GM12891 (cell line): ENCODE measurements at regions not wholly inside any gene's neighbourhood (a gene's known extent, or its start where the extent isn't known, plus 50 kb on each side); places are given as distances from the start of the nearest gene placed in this dataset.

Source experiments
- DNase-seq: peaks from one replicate; pipeline ENCODE4 v3.0.0; 2011; ENCODE audit warnings: low spot score; ENCODE audit not compliant: insufficient read length
- FAIRE-seq: peaks from 2 replicates; lab custom pipeline; 2011; peaks lifted over from hg19 to GRCh38; lab: Jason Lieb, UNC
- PAX5 ChIP-seq: IDR thresholded peaks from 2 replicates; pipeline ENCODE4 v1.6.1; 2011; ENCODE audit warnings: low read length, moderate library complexity, mild to moderate bottlenecking; ENCODE audit not compliant: insufficient read depth, severe bottlenecking
- POLR2A ChIP-seq: IDR thresholded peaks from 2 replicates; pipeline ENCODE4 v1.6.1; 2011; ENCODE audit warnings: low read depth, low read length, control low read depth
- POLR2AphosphoS5 ChIP-seq: IDR thresholded peaks from 2 replicates; pipeline ENCODE4 v1.6.1; 2011; ENCODE audit warnings: low read depth, low read length, control low read depth
- POU2F2 ChIP-seq: IDR thresholded peaks from 2 replicates; pipeline ENCODE4 v1.6.1; 2011; ENCODE audit warnings: low read depth, mild to moderate bottlenecking, control low read depth, low read length, moderate library complexity
- SPI1 ChIP-seq: IDR thresholded peaks from 2 replicates; pipeline ENCODE4 v1.6.1; 2011; ENCODE audit warnings: low read depth, low read length, control low read depth
- TAF1 ChIP-seq: IDR thresholded peaks from 2 replicates; pipeline ENCODE4 v1.6.1; 2011; ENCODE audit warnings: low read depth, low read length, control low read depth

- DNase-seq (no peak), FAIRE-seq (no peak)
- TF ChIP-seq PAX5 (no peak), POLR2A (no peak), POU2F2 (no peak), POLR2AphosphoS5 (no peak), SPI1 (no peak), TAF1 (no peak)
Observed at GRCh38 chr14:100673085-100673806, 53.4 kb upstream of the DLK1 start.

GRCh38 chr14:100673807-100674154, 52.9 kb upstream of the DLK1 start:
- FAIRE-seq (no peak), DNase-seq (no peak)
- TF ChIP-seq POU2F2 (no peak), TAF1 (no peak), SPI1 (no peak), POLR2A (no peak), POLR2AphosphoS5 (no peak), PAX5 (no peak)

GRCh38 chr14:100674428-100674827, 52.3 kb upstream of the DLK1 start:
- TF ChIP-seq POU2F2 (no peak), TAF1 (no peak), SPI1 (no peak)
- DNase-seq: no peak
- FAIRE-seq: no peak

GRCh38 chr14:100674897-100675619, 51.6 kb upstream of the DLK1 start:
- no peak for TF ChIP-seq TAF1
- TF ChIP-seq PAX5: no peak
- no peak for TF ChIP-seq POLR2A
- no peak for TF ChIP-seq POU2F2
- no peak for TF ChIP-seq SPI1
- TF ChIP-seq POLR2AphosphoS5: no peak
- FAIRE-seq: no peak
- DNase-seq: no peak

- no peak for FAIRE-seq
- no peak for DNase-seq
- no peak for TF ChIP-seq POLR2A
- TF ChIP-seq TAF1: no peak
- no peak for TF ChIP-seq PAX5
- TF ChIP-seq POU2F2: no peak
- no peak for TF ChIP-seq POLR2AphosphoS5
- TF ChIP-seq SPI1: no peak
Observed at GRCh38 chr14:100675699-100676684, 50.7 kb upstream of the DLK1 start.
